H9 (cell line): ENCODE measurements at regions not wholly inside any gene's neighbourhood (a gene's known extent, or its start where the extent isn't known, plus 50 kb on each side); places are given as distances from the start of the nearest gene placed in this dataset.

ENCODE experiments used
- DNase-seq: peaks from one replicate; pipeline ENCODE4 v3.0.0-alpha.2; 2017
- H2AFZ ChIP-seq: one replicate; pipeline ENCODE4 v1.6.1; 2013; ENCODE audit warnings: mild to moderate bottlenecking, low read length, control low read depth, moderate library complexity
- H2AK5ac ChIP-seq: 2 replicates; pipeline ENCODE4 v1.6.1; 2013; ENCODE audit warnings: low read length, control low read depth, mixed read lengths; ENCODE audit not compliant: insufficient read length
- H2BK120ac ChIP-seq: one replicate; pipeline ENCODE4 v1.6.1; 2013; ENCODE audit warnings: low read depth, mild to moderate bottlenecking, low read length, control low read depth, inconsistent platforms; ENCODE audit not compliant: poor library complexity, severe bottlenecking
- H2BK12ac ChIP-seq: 2 replicates; pipeline ENCODE4 v1.6.1; 2013; ENCODE audit warnings: low read length, control low read depth, mixed read lengths, low read depth; ENCODE audit not compliant: insufficient read length
- H2BK15ac ChIP-seq: 2 replicates; pipeline ENCODE4 v1.6.1; 2013; ENCODE audit warnings: low read depth, low read length, control low read depth
- H2BK20ac ChIP-seq: one replicate; pipeline ENCODE4 v1.6.1; 2013; ENCODE audit warnings: low read depth, mild to moderate bottlenecking, low read length, control low read depth, inconsistent platforms; ENCODE audit not compliant: poor library complexity, severe bottlenecking
- H2BK5ac ChIP-seq: 2 replicates; pipeline ENCODE4 v1.6.1; 2013; ENCODE audit warnings: low read length, control low read depth, mixed read lengths; ENCODE audit not compliant: insufficient read length
- H3K14ac ChIP-seq: 2 replicates; pipeline ENCODE4 v1.6.1; 2013; ENCODE audit warnings: low read length, control low read depth; ENCODE audit not compliant: insufficient read depth
- H3K18ac ChIP-seq: 2 replicates; pipeline ENCODE4 v1.6.1; 2013; ENCODE audit warnings: low read depth, mild to moderate bottlenecking, mixed read lengths, low read length, control low read depth; ENCODE audit not compliant: insufficient read length
- H3K23ac ChIP-seq: 2 replicates; pipeline ENCODE4 v1.6.1; 2013; ENCODE audit warnings: low read length, control low read depth, mixed read lengths, low read depth; ENCODE audit not compliant: insufficient read length
- H3K23me2 ChIP-seq: 2 replicates; pipeline ENCODE4 v1.6.1; 2013; ENCODE audit warnings: low read depth, mild to moderate bottlenecking, mixed read lengths, low read length, control low read depth; ENCODE audit not compliant: insufficient read length, poor library complexity, severe bottlenecking
- H3K27ac ChIP-seq: 2 replicates; pipeline ENCODE4 v1.5.1; 2013; ENCODE audit warnings: low read length, control low read depth, mixed read lengths, low read depth; ENCODE audit not compliant: insufficient read length
- H3K27me3 ChIP-seq: 2 replicates; pipeline ENCODE4 v1.6.1; 2013; ENCODE audit warnings: low read length, control low read depth, inconsistent platforms; ENCODE audit not compliant: insufficient read depth
- H3K4ac ChIP-seq: 2 replicates; pipeline ENCODE4 v1.6.1; 2013; ENCODE audit warnings: low read depth, mild to moderate bottlenecking, control low read depth, inconsistent platforms, low read length, moderate library complexity
- H3K4me1 ChIP-seq: 2 replicates; pipeline ENCODE4 v1.6.1; 2013; ENCODE audit warnings: low read length, control low read depth, inconsistent platforms; ENCODE audit not compliant: insufficient read depth
- H3K4me2 ChIP-seq: 2 replicates; pipeline ENCODE4 v1.6.1; 2013; ENCODE audit warnings: low read length, control low read depth, mixed read lengths; ENCODE audit not compliant: insufficient read length, insufficient read depth
- H3K56ac ChIP-seq: 2 replicates; pipeline ENCODE4 v1.6.1; 2013; ENCODE audit warnings: low read depth, mild to moderate bottlenecking, mixed read lengths, low read length, control low read depth; ENCODE audit not compliant: insufficient read length
- H3K79me1 ChIP-seq: 2 replicates; pipeline ENCODE4 v1.6.1; 2013; ENCODE audit warnings: low read depth, mild to moderate bottlenecking, moderate library complexity, low read length, control low read depth, inconsistent platforms; ENCODE audit not compliant: insufficient read depth, poor library complexity, severe bottlenecking
- H3K79me2 ChIP-seq: 2 replicates; pipeline ENCODE4 v1.6.1; 2013; ENCODE audit warnings: low read length, control low read depth, inconsistent platforms; ENCODE audit not compliant: insufficient read depth
- H3K9ac ChIP-seq: 2 replicates; pipeline ENCODE4 v1.6.1; 2013; ENCODE audit warnings: low read length, control low read depth, mixed read lengths; ENCODE audit not compliant: insufficient read length; ENCODE audit errors: extremely low read depth
- H3K9me3 ChIP-seq: one replicate; pipeline ENCODE4 v1.6.1; 2013; ENCODE audit warnings: low read depth, low read length, inconsistent platforms; ENCODE audit not compliant: control insufficient read depth
- H3T11ph ChIP-seq: one replicate; pipeline ENCODE4 v1.6.1; 2013; ENCODE audit warnings: mild to moderate bottlenecking, low read length, control low read depth, inconsistent platforms
- H4K20me1 ChIP-seq: one replicate; pipeline ENCODE4 v1.6.1; 2013; ENCODE audit not compliant: control insufficient read depth, insufficient read length, insufficient read depth
- H4K5ac ChIP-seq: 2 replicates; pipeline ENCODE4 v1.6.1; 2013; ENCODE audit warnings: low read depth, mild to moderate bottlenecking, mixed read lengths, low read length, control low read depth; ENCODE audit not compliant: insufficient read length
- H4K8ac ChIP-seq: replicated peaks from 2 replicates; pipeline ENCODE4 v1.6.1; 2013; ENCODE audit warnings: low read length, control low read depth, mixed read lengths, low read depth; ENCODE audit not compliant: insufficient read length
- H4K91ac ChIP-seq: 2 replicates; pipeline ENCODE4 v1.6.1; 2013; ENCODE audit warnings: low read depth, mild to moderate bottlenecking, moderate library complexity, mixed read lengths, low read length, control low read depth; ENCODE audit not compliant: insufficient read length
- H3K27ac Mint-ChIP-seq, 3 experiments: 2 replicates in 2 of 3; 3 replicates in 1 of 3; pipeline ENCODE4 v1.8.0; 2020 to 2021; ENCODE audit warnings: mixed read lengths in 3 of 3, mild to moderate bottlenecking in 1 of 3, moderate library complexity in 1 of 3
- H3K27me3 Mint-ChIP-seq: 2 replicates; pipeline ENCODE4 v1.8.0; 2021; ENCODE audit warnings: low read depth, mild to moderate bottlenecking, moderate library complexity, mixed read lengths
- H3K36me3 Mint-ChIP-seq, 3 experiments: 2 replicates in 2 of 3; 3 replicates in 1 of 3; pipeline ENCODE4 v1.8.0; 2020 to 2021; ENCODE audit warnings: low read depth in 3 of 3, mixed read lengths in 3 of 3; ENCODE audit not compliant: insufficient read depth in 1 of 3
- H3K4me1 Mint-ChIP-seq, 2 experiments: 2 replicates each; pipeline ENCODE4 v1.8.0; 2020; ENCODE audit warnings: mixed read lengths in 2 of 2
- H3K4me3 Mint-ChIP-seq, 2 experiments: 2 replicates in 1 of 2; 3 replicates in 1 of 2; pipeline ENCODE4 v1.8.0; 2020 to 2021; ENCODE audit warnings: mild to moderate bottlenecking in 2 of 2, mixed read lengths in 2 of 2, moderate library complexity in 1 of 2
- H3K9me3 Mint-ChIP-seq, 2 experiments: 2 replicates in 1 of 2; 3 replicates in 1 of 2; pipeline ENCODE4 v1.8.0; 2020; ENCODE audit warnings: mild to moderate bottlenecking in 2 of 2, mixed read lengths in 2 of 2, moderate library complexity in 1 of 2
- CTCF ChIP-seq: fragments of 200-600 bp; sonication (generic); conservative IDR thresholded peaks from 3 replicates; pipeline ENCODE4 v1.8.0; 2021; ENCODE audit warnings: antibody characterized with exemption, mild to moderate bottlenecking
- WGBS: extraction: QIAGEN DNeasy Blood & Tissue Kit; methylation state at CpG from one replicate; pipeline ENCODE4 v1.1.7; 2013; ENCODE audit warnings: missing lambda C conversion rate, low lambda C conversion rate, mixed read lengths; ENCODE audit not compliant: insufficient read length; ENCODE audit errors: extremely low coverage; 5-methylcytosine and 5-hydroxymethylcytosine counted together

GRCh38 chr3:153080778-153081240 is 81.2 kb upstream of the RAP2B start:
- H2BK20ac ChIP-seq: no peak overlapping the region
- WGBS: no CpG with 5 or more reads among the region's 3 CpGs
- H2AK5ac ChIP-seq: no peak overlapping the region
- Mint-ChIP-seq H3K36me3 (no peaks in the 10 kb centered on the region; a peak in 1 of 7 replicates), H3K4me1 (peaks cover 3 to 6% of the 10 kb centered on the region in 2 experiments; a peak in 3 of 4 replicates), H3K9me3 (no peaks in the 10 kb centered on the region), H3K4me3 (no peak overlapping the region), H3K27ac (no peak overlapping the region), H3K27me3 (no peaks in the 10 kb centered on the region)
- no peaks in the 10 kb centered on the region for H3K27me3 ChIP-seq
- no peak for TF ChIP-seq CTCF
- H2BK120ac ChIP-seq: no peak overlapping the region
- no peaks in the 10 kb centered on the region for H3K23me2 ChIP-seq
- no peaks in the 10 kb centered on the region for H3K79me2 ChIP-seq
- H3T11ph ChIP-seq: no peak overlapping the region
- no peak overlapping the region for H4K5ac ChIP-seq
- no peak overlapping the region for H3K4me2 ChIP-seq
- H2BK12ac ChIP-seq: no peak overlapping the region
- no peak overlapping the region for H3K9ac ChIP-seq
- no peak overlapping the region for H3K18ac ChIP-seq
- no peak overlapping the region for H3K56ac ChIP-seq
- no peak overlapping the region for H2BK5ac ChIP-seq
- H3K27ac ChIP-seq: no peak overlapping the region
- H4K20me1 ChIP-seq: no peaks in the 10 kb centered on the region
- H2BK15ac ChIP-seq: no peak overlapping the region
- H3K14ac ChIP-seq: no peak overlapping the region
- no peak for DNase-seq
- no peaks in the 10 kb centered on the region for H3K9me3 ChIP-seq
- no peaks in the 10 kb centered on the region for H3K4me1 ChIP-seq
- H3K4ac ChIP-seq: no peak overlapping the region
- no peak overlapping the region for H2AFZ ChIP-seq
- no peaks in the 10 kb centered on the region for H3K79me1 ChIP-seq
- no peak overlapping the region for H4K91ac ChIP-seq
- H4K8ac ChIP-seq: no peak overlapping the region
- no peak overlapping the region for H3K23ac ChIP-seq
